ENCODE measurements at regions not wholly inside any gene's neighbourhood (a gene's known extent, or its start where the extent isn't known, plus 50 kb on each side); places are given as distances from the start of the nearest gene placed in this dataset.

DNA sequence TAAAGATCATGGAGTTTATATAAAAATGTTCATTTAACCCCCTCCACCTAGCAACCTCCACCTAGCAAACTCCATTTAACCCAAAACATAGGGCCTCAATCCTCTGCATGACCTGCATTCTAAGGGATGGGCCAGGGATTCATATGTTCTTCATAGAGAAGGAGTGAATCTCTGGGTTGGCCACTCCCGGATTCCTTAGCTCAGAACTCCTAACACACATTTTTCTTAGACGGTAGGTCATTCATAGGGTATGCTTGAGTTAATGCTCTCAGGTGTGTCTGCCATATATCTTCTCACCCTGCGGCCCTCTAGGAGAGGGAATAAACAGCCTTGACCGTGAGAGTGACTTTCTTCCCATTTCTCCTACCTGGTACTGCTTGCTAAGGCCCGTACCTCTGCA is 102.0 kb upstream of the IGSF10 start:
- ATAC-seq: no peak
- Mint-ChIP-seq H3K36me3 (ENCODE audit: low read depth) (no peaks in the 10 kb centered on the region), H3K9me3 (ENCODE audit: insufficient read depth) (no peaks in the 10 kb centered on the region), H3K4me3 (no peak overlapping the region), H3K27ac (no peak overlapping the region), H3K4me1 (ENCODE audit: low read depth) (no peaks in the 10 kb centered on the region), H3K27me3 (ENCODE audit: low read depth) (no peaks in the 10 kb centered on the region)
- ChIA-PET POLR2A (no interaction called here), CTCF (no interaction called here)
- no peak for DNase-seq

DNA sequence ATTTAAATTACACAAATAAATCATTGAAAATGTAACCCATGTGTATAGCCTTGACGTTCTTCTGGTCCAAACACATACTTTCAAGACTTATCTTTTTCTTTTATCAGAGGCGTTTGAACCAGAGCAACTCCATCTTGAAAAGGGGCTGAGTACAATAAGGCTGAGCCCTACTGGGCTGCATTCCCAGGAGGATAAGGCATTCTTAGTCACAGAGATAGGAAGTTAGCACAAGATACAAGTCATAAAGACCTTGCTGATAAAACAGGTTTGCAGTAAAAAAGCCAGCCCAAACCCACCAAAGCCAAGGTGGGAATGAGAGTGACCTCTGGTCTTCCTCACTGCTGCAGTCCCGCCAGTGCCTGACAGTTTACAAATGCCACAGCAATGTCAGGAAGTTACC is 101.0 kb upstream of the IGSF10 start:
- Mint-ChIP-seq H3K4me3 (no peak overlapping the region), H3K4me1 (ENCODE audit: low read depth) (no peaks in the 10 kb centered on the region), H3K27ac (no peak overlapping the region), H3K36me3 (ENCODE audit: low read depth) (no peaks in the 10 kb centered on the region), H3K27me3 (ENCODE audit: low read depth) (peaks cover under 1% of the 10 kb centered on the region), H3K9me3 (ENCODE audit: insufficient read depth) (no peaks in the 10 kb centered on the region)
- ChIA-PET CTCF (no interaction called here), POLR2A (no interaction called here)
- ATAC-seq (no peak), DNase-seq (no peak)

DNA sequence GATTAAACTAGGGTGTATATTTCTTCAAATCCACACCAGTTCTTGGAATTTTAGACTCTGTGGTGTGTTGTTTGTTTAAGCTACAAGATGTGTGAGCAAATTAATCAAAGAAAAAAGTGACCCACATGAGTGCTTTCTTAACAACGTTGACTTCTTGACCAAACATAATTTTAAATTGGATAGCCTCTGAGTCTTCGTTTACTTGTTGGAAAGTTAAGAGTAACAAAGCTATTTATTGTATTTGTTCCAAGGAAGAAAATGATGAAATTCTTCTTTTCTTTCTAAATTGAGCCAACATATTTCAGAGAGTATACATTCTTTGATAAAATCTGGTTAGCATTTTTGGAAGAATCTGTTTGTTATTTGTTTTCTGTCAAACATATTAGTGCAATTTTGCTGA is 99.9 kb upstream of the IGSF10 start:
- Mint-ChIP-seq H3K27me3 (ENCODE audit: low read depth) (peaks cover 4% of the 10 kb centered on the region), H3K4me3 (no peak overlapping the region), H3K9me3 (ENCODE audit: insufficient read depth) (no peaks in the 10 kb centered on the region), H3K36me3 (ENCODE audit: low read depth) (no peaks in the 10 kb centered on the region), H3K27ac (no peak overlapping the region), H3K4me1 (ENCODE audit: low read depth) (no peaks in the 10 kb centered on the region)
- ATAC-seq (no peak), DNase-seq (no peak)
- ChIA-PET CTCF (no interaction called here), POLR2A (no interaction called here)

DNA sequence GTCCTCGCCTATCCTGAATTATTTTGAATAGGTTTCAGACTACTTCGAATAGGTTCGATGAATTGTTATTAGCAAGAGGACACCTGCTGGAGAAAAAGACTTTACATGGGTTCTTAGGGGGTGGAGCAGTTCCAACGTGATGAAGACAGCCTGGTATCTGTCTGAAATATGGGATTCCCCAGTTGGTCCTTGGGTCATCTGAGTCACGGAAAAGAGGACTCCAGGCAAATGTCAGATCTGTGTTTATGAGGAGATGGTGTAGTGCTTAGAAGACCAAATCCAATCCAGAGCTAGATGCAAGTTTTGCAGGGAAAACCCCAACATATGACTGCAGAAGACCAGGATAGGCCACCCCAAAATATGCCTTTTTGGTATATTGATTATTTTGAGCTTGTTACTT is 98.9 kb upstream of the IGSF10 start:
- CTCF ChIA-PET: no interaction called here
- Mint-ChIP-seq H3K27me3 (ENCODE audit: low read depth) (peaks cover 4% of the 10 kb centered on the region), H3K4me1 (ENCODE audit: low read depth) (no peaks in the 10 kb centered on the region), H3K36me3 (ENCODE audit: low read depth) (no peaks in the 10 kb centered on the region), H3K9me3 (ENCODE audit: insufficient read depth) (no peaks in the 10 kb centered on the region), H3K27ac (no peak overlapping the region), H3K4me3 (no peak overlapping the region)
- DNase-seq (no peak), ATAC-seq (no peak)
- POLR2A ChIA-PET: no interaction called here

DNA sequence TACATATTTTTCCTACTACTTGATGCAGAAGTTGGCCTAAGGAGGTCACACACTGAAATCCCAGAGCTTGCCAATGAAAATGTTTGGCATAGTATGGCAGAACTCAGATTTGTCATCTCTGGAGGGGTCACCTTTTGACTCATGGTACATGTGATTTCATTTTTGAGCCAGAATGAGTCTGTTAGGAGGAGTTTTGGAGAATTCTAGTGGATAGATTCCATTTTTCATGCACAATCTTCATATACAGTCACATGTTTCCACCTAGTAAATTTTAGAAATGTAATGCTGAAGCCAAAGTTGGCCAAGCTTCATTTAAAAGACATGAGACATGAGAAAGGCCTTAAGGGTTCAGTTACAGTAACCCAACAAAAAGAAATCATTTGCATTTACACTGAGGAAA is 97.8 kb upstream of the IGSF10 start:
- Mint-ChIP-seq H3K36me3 (ENCODE audit: low read depth) (no peaks in the 10 kb centered on the region), H3K4me1 (ENCODE audit: low read depth) (no peaks in the 10 kb centered on the region), H3K27ac (no peak overlapping the region), H3K4me3 (no peak overlapping the region), H3K27me3 (ENCODE audit: low read depth) (peaks cover 4% of the 10 kb centered on the region), H3K9me3 (ENCODE audit: insufficient read depth) (no peaks in the 10 kb centered on the region)
- no peak for DNase-seq
- CTCF ChIA-PET: no interaction called here
- POLR2A ChIA-PET: no interaction called here
- no peak for ATAC-seq

DNA sequence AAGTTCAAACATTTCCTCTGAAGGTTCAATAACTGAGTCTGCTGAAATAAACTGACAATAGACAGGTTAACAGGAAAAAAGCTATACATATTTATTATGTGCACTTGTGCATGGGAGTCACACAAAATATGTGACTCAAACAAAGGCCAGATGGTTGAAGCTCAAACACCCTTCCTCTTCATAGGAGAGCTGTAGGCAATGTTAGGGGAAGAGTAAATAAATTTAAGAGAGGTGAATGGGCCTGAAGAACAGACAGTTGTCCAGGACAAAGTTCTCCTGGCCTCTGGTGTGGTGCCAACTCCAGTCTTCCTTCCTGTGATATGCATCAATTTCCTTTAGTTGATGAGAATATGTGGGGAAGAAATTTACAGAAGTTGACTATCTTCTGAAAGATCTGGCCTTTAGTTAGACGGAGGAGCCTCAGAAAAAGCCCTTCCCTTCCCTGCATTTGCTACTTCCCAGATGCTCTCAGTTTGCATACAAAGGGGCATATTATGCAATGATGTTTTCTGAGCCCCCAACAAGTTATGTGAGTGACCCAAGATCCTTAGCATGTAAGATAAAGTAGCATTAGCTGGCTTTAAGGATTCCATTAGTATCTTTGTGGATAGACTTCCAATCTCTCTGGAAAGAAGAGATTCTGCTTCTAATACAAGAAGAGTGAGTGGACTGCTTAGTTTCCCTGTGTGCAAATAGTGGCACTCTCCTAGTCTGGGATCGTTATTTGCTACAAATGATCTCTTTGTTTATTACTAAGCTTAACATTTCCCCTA is 96.4 kb upstream of the IGSF10 start:
- peaks cover 4% of the 10 kb centered on the region for H3K27me3 Mint-ChIP-seq (ENCODE audit: low read depth)
- H3K4me1 Mint-ChIP-seq (ENCODE audit: low read depth): no peaks in the 10 kb centered on the region
- DNase-seq: no peak
- H3K4me3 Mint-ChIP-seq: no peak overlapping the region
- H3K36me3 Mint-ChIP-seq (ENCODE audit: low read depth): no peaks in the 10 kb centered on the region
- no peak for ATAC-seq
- ChIA-PET CTCF (no interaction called here), POLR2A (no interaction called here)
- no peaks in the 10 kb centered on the region for H3K9me3 Mint-ChIP-seq (ENCODE audit: insufficient read depth)
- no peak overlapping the region for H3K27ac Mint-ChIP-seq

DNA sequence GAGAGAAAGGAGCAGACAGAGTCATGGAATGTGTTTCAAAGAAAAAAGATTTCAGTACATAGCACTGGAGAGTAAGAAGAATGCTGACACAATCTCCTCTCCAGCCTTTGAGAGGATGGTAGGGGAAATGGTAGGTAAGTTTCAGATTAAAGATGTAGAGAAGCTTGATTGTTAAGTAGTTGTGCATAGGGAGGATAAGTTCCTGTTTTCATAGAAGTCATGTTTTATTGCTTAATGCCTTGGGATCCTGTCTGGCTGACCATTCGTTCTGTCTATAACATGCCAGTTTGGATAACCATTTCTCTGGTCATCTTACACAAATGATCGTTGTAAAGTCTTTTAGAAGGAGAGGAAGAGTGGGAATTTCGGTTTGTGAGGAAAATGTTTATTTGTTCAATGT is 95.7 kb upstream of the IGSF10 start:
- Mint-ChIP-seq H3K36me3 (ENCODE audit: low read depth) (no peaks in the 10 kb centered on the region), H3K4me1 (ENCODE audit: low read depth) (no peaks in the 10 kb centered on the region), H3K27ac (no peak overlapping the region), H3K4me3 (no peak overlapping the region), H3K9me3 (ENCODE audit: insufficient read depth) (no peaks in the 10 kb centered on the region), H3K27me3 (ENCODE audit: low read depth) (peaks cover 4% of the 10 kb centered on the region)
- POLR2A ChIA-PET: no interaction called here
- DNase-seq (no peak), ATAC-seq (no peak)
- CTCF ChIA-PET: no interaction called here

DNA sequence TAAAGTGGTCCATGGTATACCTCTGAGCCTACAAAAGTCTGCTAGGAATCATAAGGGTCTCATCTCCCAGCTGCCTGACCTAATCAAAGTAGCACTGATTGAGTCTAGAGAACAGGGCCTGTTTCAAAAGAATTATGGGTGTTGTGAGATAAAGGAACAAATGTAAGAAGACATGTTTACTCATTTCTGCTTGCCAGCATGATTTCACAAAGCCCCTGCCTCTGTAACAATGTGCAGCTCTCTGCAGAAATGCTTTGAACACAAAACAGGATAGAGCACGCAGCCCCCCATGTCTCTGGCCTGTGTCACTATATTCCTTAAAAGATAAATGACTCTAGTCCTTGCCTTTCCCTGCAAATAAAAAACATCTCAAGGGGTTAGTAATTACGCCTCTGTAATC is 94.7 kb upstream of the IGSF10 start:
- Mint-ChIP-seq H3K4me3 (no peak overlapping the region), H3K36me3 (ENCODE audit: low read depth) (no peaks in the 10 kb centered on the region), H3K27me3 (ENCODE audit: low read depth) (peaks cover 7% of the 10 kb centered on the region), H3K27ac (no peak overlapping the region), H3K4me1 (ENCODE audit: low read depth) (no peaks in the 10 kb centered on the region), H3K9me3 (ENCODE audit: insufficient read depth) (no peaks in the 10 kb centered on the region)
- ChIA-PET POLR2A (no interaction called here), CTCF (no interaction called here)
- no peak for DNase-seq
- ATAC-seq: no peak

DNA sequence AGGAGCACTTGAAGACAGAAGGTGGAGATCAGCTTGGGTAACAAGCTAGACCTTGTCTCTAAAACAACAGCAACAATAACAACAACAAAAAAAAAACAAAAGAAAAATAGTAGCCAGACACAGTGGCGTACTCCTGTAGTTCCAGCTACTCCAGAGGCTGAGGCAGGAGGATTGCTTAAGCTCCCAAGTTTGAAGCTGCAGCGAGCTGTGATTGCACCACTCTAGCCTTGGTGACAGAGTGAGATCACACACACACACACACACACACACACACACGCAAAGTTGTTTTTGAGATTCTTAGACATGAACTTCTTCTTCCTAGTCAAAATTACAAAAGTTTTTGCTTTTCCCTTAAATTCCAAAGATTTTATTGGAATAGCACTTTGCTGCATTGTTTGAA is 93.0 kb upstream of the IGSF10 start:
- no peak for DNase-seq
- ATAC-seq: no peak
- Mint-ChIP-seq H3K4me3 (no peak overlapping the region), H3K36me3 (ENCODE audit: low read depth) (no peaks in the 10 kb centered on the region), H3K27ac (no peak overlapping the region), H3K27me3 (ENCODE audit: low read depth) (peaks cover 9% of the 10 kb centered on the region), H3K9me3 (ENCODE audit: insufficient read depth) (no peaks in the 10 kb centered on the region), H3K4me1 (ENCODE audit: low read depth) (no peaks in the 10 kb centered on the region)
- ChIA-PET POLR2A (no interaction called here), CTCF (no interaction called here)

DNA sequence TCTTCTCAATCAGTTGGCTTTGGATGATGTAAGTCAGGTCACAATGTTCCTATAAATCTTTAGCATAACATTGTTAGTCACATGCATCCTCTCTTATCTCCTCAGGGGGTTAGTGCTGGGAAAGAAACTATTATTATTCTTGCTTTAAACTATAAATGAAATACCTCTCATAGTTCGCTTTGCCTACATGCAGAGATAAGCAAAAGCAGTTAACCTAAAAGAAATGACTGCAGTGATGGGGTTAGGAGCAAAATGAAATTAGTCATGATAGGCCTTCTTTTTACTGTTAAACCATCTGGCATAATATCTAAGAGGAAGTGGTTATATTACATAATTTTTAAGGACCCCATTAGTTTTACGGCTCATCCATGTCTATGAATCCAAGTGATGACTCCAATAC is 91.7 kb upstream of the IGSF10 start:
- Mint-ChIP-seq H3K4me3 (no peak overlapping the region), H3K27ac (no peak overlapping the region), H3K4me1 (ENCODE audit: low read depth) (no peaks in the 10 kb centered on the region), H3K9me3 (ENCODE audit: insufficient read depth) (no peaks in the 10 kb centered on the region), H3K27me3 (ENCODE audit: low read depth) (peaks cover 9% of the 10 kb centered on the region), H3K36me3 (ENCODE audit: low read depth) (no peaks in the 10 kb centered on the region)
- no peak for ATAC-seq
- CTCF ChIA-PET: no interaction called here
- DNase-seq: no peak
- POLR2A ChIA-PET: no interaction called here

DNA sequence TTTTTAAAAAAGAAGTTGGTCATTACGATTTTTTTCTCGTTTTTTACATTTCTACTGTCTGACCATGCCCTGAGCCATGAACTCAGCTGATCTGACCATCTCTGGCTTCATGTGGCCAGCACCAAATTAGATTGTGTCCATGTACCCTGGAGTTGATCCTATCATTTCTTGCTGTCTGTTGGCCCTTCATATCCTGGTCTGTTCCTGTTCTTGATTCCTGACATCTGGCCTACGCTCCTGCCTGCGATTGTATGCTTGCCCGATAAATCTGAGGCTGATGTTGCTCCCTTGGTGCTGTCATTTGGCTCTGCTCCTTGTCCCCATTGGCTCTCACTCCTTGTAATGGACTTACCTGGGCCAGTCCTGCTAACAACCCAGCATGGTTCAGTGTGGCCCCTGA is 89.8 kb upstream of the IGSF10 start:
- ATAC-seq: no peak
- H3K27ac Mint-ChIP-seq: no peak overlapping the region
- H3K4me1 Mint-ChIP-seq (ENCODE audit: low read depth): no peaks in the 10 kb centered on the region
- H3K27me3 Mint-ChIP-seq (ENCODE audit: low read depth): peaks cover 6% of the 10 kb centered on the region
- ChIA-PET POLR2A (no interaction called here), CTCF (no interaction called here)
- no peak for DNase-seq
- no peaks in the 10 kb centered on the region for H3K36me3 Mint-ChIP-seq (ENCODE audit: low read depth)
- no peak overlapping the region for H3K4me3 Mint-ChIP-seq
- no peaks in the 10 kb centered on the region for H3K9me3 Mint-ChIP-seq (ENCODE audit: insufficient read depth)

DNA sequence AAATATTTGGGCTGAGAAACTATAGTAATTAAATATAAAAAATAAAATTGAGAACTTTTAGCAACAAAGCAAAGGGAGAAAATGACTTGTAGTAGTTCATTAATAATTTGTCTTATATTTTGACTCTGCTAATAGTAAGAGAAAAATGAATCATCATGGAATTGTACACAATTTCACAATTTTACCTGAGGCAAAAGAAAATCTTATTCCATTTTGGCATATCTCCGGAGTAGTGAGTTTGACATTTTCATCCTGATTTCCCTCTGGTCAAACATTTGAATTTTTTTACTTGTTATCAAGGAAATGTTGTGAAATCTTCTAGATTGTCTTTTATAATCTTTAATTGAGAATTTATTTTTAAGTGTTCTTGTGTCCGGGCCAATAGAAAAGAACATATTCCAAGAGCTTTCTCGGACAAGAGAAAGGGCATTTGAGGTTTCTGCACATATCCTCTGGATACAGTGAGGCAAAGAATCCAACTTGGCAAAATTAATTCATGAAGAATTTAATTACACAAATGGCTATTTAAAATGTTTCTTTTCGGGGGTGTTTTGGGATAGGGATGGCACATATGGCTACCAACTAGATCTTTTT is 89.3 kb upstream of the IGSF10 start:
- ChIA-PET CTCF (no interaction called here), POLR2A (no interaction called here)
- no peaks in the 10 kb centered on the region for H3K36me3 Mint-ChIP-seq (ENCODE audit: low read depth)
- peaks cover 6% of the 10 kb centered on the region for H3K27me3 Mint-ChIP-seq (ENCODE audit: low read depth)
- no peak overlapping the region for H3K4me3 Mint-ChIP-seq
- no peak overlapping the region for H3K27ac Mint-ChIP-seq
- H3K4me1 Mint-ChIP-seq (ENCODE audit: low read depth): no peaks in the 10 kb centered on the region
- ATAC-seq (no peak), DNase-seq (no peak)
- H3K9me3 Mint-ChIP-seq (ENCODE audit: insufficient read depth): no peaks in the 10 kb centered on the region

DNA sequence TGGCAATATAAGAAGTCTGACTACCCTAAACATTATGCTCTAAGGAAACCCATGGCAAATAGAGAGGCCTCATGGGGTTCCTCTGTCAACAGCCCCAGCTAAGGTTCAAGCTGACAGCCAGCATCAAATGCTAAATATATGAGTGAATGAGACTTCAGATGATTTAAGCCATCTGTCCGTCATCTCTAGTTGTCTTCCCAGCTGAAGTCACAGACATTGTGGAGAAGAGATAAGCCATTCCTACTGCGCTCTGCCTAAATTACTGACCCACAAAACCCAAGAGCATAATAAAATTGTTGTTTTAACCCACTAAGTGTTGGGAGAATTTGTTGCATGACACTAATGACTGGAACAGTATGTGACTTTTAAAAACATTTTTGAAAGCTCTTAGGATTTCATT is 87.3 kb upstream of the IGSF10 start:
- Mint-ChIP-seq H3K4me1 (ENCODE audit: low read depth) (no peaks in the 10 kb centered on the region), H3K27me3 (ENCODE audit: low read depth) (peaks cover 6% of the 10 kb centered on the region), H3K36me3 (ENCODE audit: low read depth) (no peaks in the 10 kb centered on the region), H3K9me3 (ENCODE audit: insufficient read depth) (no peaks in the 10 kb centered on the region), H3K27ac (no peak overlapping the region), H3K4me3 (no peak overlapping the region)
- POLR2A ChIA-PET: no interaction called here
- ATAC-seq (no peak), DNase-seq (no peak)
- CTCF ChIA-PET: no interaction called here
